ENCODE measurements at regions not wholly inside any gene's neighbourhood (a gene's known extent, or its start where the extent isn't known, plus 50 kb on each side); places are given as distances from the start of the nearest gene placed in this dataset.
"Not testable (repeated sequence)": the region's sequence is repeated elsewhere in the genome, so short reads cannot be mapped to it uniquely, and the experiment has no call there.

- DNase-seq (ENCODE audit: low spot score) = no peak
These were observed 396.8 kb downstream of the TRAM1L1 start for GRCh38 chr4:116688536-116688935.

DNA sequence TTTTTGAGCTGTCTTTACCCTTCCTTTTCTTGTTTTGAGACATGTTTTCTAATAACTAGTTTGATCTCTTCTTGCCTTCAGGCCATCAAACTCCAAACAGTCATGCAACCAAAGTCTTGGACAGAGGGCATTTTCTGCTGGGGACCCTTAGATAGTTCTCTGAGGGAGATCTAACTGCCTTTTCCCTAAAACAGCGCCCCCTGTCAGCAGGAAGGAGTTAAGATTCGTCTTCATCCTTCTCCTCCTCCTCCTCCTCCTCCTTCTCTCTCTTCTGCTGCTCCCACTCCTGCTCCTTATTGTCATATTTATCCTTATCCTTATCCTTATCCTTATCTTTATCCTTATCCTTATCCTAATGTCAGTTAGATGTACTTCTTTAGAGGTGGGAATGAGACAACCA, 417.2 kb downstream of the TRAM1L1 start:
- no peak for DNase-seq (ENCODE audit: low spot score)

DNA sequence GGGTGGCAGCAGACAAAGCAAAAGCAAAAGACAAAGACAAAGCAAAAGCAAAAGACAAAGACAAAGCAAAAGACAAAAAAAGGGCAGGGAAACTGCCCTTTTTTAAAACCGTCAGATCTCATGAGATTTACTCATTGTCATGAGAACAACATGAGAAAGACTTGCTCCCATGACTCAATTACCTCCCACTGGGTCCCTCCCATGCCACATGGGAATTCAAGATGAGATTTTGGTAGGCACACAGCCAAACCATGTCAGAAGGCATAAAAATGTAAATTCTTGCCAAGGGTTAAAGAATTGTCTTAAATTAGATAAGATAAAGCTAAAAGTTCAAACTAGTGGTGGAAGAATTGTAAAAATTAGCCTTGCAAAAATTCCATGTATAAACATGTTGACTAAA, 419.7 kb downstream of the TRAM1L1 start:
- no peak for DNase-seq (ENCODE audit: low spot score)

DNA sequence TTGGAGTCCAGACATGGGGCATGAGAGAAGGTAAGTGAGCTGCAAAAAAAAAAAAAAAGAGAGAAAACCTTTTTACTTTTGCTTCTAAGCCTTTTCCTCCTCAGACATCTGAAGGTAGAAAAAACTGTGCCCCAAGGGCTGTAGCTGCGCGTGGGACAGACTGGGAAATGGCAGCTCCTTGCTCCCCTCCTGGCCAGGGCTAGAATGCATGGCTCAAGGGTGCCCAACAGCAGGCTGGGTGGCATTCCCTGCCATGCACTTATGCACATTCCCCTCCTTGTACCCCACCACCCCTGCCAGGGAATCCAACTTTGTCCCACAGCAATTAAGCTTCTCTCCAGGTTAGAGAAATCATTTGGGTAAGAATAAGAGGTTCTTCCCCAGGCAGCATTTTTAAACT, 421.2 kb downstream of the TRAM1L1 start:
- DNase-seq (ENCODE audit: low spot score) = no peak

DNA sequence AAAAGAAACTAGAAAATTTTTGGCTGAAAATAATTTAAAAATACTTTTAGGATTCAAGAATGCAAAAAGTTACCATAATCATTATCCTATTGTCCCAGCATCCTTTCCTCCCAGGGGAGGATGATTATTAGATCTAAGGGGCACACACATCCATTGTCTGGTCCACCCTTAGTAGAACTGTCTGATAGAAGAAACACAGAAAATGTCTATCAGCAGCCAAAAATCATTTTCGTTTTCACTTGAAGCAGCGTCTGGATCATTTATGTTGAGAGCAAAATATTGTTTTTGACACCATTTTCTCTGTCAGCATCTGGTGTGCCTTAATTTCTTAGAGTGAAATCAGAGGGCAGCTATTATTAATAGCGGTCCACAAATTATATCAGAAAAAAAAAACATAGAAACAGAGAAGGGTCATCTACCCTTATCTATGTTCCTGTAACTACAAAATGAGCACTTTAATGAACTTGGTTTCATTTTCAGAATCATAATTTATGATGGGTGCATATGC, 446.3 kb downstream of the TRAM1L1 start:
- no peak for DNase-seq (ENCODE audit: low spot score)

- no peak for DNase-seq (ENCODE audit: low spot score)
These were observed 446.8 kb downstream of the TRAM1L1 start for GRCh38 chr4:116638592-116638991.

GRCh38 chr4:116636917-116637316, 448.5 kb downstream of the TRAM1L1 start:
- DNase-seq (ENCODE audit: low spot score) = no peak

DNA sequence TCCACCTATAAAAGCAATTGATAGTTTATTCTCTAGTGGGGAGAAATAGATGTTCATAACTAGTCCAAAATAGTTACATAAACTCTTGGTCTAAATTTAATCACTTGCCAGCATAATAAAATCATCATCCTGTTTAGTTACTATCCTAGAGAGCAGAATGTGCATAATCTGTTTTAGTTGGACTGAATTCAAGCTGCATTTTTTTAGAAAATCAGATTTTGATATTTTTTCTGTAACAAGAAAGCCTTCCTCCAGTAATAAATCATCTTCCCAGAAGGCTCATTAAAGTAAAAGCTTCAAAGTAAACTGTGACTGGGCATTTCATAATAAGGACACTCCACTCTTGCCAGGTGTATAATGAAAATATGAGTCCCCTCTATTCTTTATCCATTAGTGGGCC, 453.1 kb downstream of the TRAM1L1 start:
- no peak for DNase-seq (ENCODE audit: low spot score)

GRCh38 chr4:116628598-116628997, 456.8 kb downstream of the TRAM1L1 start:
- no peak for DNase-seq (ENCODE audit: low spot score)

DNA sequence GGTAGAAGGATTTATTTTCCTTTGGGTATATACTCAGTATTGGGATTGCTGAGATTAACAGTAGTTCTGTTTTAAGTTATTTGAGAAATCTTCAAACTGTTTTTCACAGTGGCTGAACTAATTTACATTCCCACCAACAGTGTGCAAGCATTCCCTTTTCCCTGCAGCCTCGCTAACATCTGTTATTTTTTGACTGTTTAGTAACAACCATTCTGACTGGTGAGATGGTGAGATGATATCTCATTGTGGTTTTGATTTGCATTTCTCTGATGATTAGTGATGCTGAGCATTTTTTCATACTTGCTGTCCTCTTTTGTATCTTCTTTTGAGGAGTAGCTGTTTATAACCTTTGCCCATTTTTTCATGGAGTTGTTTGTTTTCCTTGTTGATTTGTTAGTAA, 457.8 kb downstream of the TRAM1L1 start:
- DNase-seq (ENCODE audit: low spot score) = no peak

- not testable (repeated sequence) for DNase-seq (ENCODE audit: low spot score)
These were observed 465.9 kb downstream of the TRAM1L1 start for GRCh38 chr4:116619508-116619907.

- no peak for DNase-seq (ENCODE audit: low spot score)
These were observed 466.7 kb downstream of the TRAM1L1 start for GRCh38 chr4:116618638-116619037.

DNA sequence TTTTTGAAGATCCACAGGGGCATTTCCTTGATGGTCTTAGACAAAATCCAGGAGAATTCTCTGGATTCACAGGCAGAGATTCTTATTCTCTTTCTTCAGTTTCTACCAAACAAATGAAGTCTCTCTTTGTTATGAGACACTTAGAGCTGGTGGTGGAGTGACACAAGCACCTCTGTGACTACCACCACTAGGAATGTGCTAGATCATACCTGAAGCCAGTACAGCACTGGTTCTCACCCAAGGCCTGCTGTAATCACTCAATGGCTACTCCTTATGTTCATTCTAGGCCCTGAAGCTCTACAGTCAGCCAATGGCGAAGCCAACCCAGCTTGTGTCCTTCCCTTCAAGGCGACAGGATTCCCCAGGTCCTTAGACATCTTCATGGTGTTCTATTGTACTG, 482.3 kb downstream of the TRAM1L1 start:
- no peak for DNase-seq (ENCODE audit: low spot score)

DNA sequence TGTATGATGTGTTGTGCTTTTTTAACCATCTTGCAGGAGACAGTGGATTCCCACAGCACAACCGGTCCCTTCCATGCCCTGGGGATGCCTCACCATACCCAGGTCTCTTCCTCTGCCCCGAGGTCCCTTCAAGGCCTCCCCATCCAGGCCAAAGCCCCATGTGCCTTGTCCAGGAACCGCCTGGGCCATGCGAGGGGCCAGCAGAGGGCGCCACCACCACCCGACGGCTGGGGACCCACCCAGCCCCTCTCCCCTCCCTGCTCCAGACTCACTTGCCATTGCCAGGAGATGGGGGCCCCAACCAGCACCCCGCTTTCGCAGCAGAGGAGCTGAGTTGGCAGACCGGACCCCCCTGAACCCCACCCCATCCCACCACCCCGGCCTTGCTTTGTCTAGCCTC, 485.5 kb downstream of the TRAM1L1 start:
- DNase-seq (ENCODE audit: low spot score) = no peak

GRCh38 chr4:116598980-116599789, 486.2 kb downstream of the TRAM1L1 start:
- DNase-seq (ENCODE audit: low spot score) = no peak

DNA sequence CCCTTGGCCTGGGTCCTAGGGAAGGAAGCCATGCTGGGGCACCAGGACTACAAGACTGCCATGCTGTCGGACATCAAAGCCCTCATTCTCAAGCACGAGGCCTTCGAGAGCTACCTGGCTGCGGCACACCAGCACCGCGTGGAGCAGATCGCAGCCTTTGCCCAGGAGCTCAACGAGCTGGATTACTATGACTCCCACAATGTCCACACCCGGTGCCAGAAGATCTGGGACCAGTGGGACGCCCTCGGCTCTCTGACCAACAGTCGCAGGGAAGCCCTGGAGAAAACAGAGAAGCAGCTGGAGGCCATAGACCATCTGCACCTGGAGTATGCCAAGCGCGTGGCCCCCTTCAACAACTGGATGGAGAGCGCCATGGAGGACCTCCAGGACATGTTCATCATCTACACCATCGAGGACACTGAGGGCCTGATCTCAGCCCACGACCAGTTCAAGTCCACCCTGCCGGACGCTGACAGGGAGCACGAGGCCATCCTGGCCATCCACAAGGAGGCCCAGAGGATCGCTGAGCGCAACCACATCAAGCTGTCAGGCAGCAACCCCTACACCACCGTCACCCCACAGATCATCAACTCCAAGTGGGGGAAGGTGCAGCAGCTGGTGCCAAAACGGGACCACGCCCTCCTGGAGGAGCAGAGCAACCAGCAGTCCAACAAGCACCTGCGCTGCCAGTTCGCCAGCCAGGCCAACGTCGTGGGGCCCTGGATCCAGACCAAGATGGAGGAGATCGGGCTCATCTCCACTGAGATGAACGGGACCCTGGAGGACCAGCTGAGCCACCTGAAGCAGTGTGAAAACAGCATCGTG, 487.0 kb downstream of the TRAM1L1 start:
- no peak for DNase-seq (ENCODE audit: low spot score)

DNA sequence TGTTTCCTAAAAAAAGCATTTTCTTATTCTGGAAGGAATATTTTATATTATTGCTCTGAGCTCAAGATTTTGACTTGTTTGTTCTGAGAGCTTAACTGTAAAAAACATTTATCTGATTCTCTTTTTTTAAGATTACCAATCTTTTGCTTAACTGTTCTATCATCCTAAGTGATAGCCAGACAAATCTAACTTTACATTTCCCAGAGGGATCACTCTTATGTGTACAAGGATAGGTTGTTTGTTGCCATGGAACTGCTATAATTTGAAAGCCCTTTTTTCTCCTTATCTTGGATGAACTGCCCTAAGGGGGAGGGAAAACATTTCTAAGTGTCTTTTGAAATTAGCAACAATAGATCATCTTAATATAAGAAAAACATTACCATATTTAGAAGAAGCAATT, 494.7 kb downstream of the TRAM1L1 start:
- DNase-seq (ENCODE audit: low spot score) = no peak

DNA sequence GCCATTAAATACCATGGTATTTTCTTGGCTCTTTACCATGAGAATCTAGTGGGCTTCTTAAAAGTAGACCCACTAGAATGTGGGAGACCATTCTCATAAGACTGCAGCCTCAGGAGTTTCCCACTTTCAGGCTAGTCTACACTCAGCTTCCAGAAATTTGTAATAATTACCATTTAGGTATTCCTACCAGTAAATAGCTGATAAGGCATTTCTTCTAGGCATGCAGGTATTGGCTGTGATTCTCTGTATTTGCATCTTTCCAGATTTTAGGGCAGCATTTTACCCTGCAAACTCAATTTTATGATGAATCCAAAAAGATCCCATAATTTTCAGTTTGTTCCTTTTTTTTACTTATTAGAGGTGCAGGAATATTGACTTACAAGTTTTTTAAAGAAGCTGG, 496.6 kb downstream of the TRAM1L1 start:
- DNase-seq (ENCODE audit: low spot score) = no peak

- no peak for DNase-seq (ENCODE audit: low spot score)
These were observed 500.1 kb downstream of the TRAM1L1 start for GRCh38 chr4:116585246-116585645.

- no peak for DNase-seq (ENCODE audit: low spot score)
These were observed 508.1 kb downstream of the TRAM1L1 start for GRCh38 chr4:116577321-116577720.

DNA sequence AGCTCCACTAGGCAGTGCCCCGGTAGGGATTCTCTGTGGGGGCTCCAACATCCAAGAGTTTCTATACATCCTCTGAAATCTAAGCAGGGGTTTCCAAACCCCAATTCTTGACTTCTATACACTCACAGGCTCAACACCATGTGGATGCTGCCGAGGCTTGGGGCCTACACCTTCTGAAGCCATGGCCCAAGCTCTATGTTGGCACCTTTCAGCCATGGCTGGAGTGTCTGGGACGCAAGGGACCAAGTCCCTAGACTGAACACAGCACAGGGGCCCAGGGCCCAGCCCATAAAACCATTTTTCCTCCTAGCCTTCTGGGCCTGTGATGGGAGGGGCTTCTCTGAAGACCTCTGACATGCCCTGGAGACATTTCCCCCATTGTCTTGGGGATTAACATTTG, 511.8 kb downstream of the TRAM1L1 start:
- no peak for DNase-seq (ENCODE audit: low spot score)

GRCh38 chr4:116561768-116562167, 523.6 kb downstream of the TRAM1L1 start:
- no peak for DNase-seq (ENCODE audit: low spot score)
